Smooth muscle cell of the brain vasculature (primary cell): ENCODE measurements at regions not wholly inside any gene's neighbourhood (a gene's known extent, or its start where the extent isn't known, plus 50 kb on each side); places are given as distances from the start of the nearest gene placed in this dataset.

ENCODE experiments used
- DNase-seq: peaks from one replicate; pipeline ENCODE4 v3.0.0-alpha.2; 2012; ENCODE audit warnings: low read depth, low spot score

GRCh38 chr3:197349368-197349767, 51.0 kb upstream of the DLG1 start:
- no peak for DNase-seq
